ENCODE measurements at regions not wholly inside any gene's neighbourhood (a gene's known extent, or its start where the extent isn't known, plus 50 kb on each side); places are given as distances from the start of the nearest gene placed in this dataset.

GRCh38 chr20:51212816-51213215 is 189.9 kb upstream of the KCNG1 start:
- TF ChIP-seq POLR2A (IDR thresholded peaks at IDR 0.05; ENCODE audit: low read depth, low read length) (no peak), POLR2AphosphoS5 (IDR thresholded peaks at IDR 0.05; ENCODE audit: low read depth, low read length) (no peak), POU2F2 (IDR thresholded peaks at IDR 0.05; ENCODE audit: low read depth, low read length) (no peak), TAF1 (IDR thresholded peaks at IDR 0.05; ENCODE audit: low read depth, low read length) (no peak)
